ENCODE measurements at regions not wholly inside any gene's neighbourhood (a gene's known extent, or its start where the extent isn't known, plus 50 kb on each side); places are given as distances from the start of the nearest gene placed in this dataset.

DNA sequence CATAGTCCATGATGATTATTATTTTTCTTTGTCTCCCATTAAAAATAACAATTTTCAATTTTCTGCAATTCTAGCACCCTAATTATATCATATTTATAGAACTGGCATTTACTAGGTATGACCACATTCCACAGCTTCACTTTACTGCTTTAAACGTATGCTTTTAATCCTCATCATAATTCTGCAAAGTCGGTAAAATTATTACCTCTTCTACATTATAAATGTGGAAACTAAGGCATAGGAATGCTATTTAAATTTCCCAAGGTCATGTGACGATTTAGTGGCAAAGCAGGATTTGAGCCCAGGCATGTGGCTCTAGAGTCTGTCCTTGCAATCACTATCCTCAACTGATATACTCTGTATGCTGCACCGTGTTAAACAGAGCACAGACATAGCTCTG, 866.4 kb downstream of the EPHA4 start:
- TF ChIP-seq EZH2phosphoT487 (IDR thresholded peaks at IDR 0.05; ENCODE audit: borderline replicate concordance, low read length) (no peak), EZH2 (IDR thresholded peaks at IDR 0.05; ENCODE audit: low read length, unreplicated experiment) (no peak)
- TF ChIP-seq, protein P1, sequence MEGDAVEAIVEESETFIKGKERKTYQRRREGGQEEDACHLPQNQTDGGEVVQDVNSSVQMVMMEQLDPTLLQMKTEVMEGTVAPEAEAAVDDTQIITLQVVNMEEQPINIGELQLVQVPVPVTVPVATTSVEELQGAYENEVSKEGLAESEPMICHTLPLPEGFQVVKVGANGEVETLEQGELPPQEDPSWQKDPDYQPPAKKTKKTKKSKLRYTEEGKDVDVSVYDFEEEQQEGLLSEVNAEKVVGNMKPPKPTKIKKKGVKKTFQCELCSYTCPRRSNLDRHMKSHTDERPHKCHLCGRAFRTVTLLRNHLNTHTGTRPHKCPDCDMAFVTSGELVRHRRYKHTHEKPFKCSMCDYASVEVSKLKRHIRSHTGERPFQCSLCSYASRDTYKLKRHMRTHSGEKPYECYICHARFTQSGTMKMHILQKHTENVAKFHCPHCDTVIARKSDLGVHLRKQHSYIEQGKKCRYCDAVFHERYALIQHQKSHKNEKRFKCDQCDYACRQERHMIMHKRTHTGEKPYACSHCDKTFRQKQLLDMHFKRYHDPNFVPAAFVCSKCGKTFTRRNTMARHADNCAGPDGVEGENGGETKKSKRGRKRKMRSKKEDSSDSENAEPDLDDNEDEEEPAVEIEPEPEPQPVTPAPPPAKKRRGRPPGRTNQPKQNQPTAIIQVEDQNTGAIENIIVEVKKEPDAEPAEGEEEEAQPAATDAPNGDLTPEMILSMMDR (conservative IDR thresholded peaks at IDR 0.05; ENCODE audit: low read depth, low read length): no peak
